ENCODE measurements at regions not wholly inside any gene's neighbourhood (a gene's known extent, or its start where the extent isn't known, plus 50 kb on each side); places are given as distances from the start of the nearest gene placed in this dataset.

GRCh38 chr12:94733727-94734126, 83.4 kb upstream of the TMCC3 start:
- no peaks in the 10 kb centered on the region for H3K36me3 ChIP-seq
- no peak overlapping the region for H3K27ac ChIP-seq (replicated peaks in 1 of 4)
- H3K9me3 ChIP-seq, result no peaks in the 10 kb centered on the region
- intact Hi-C loops (cut with DNase I), result no loop called here
- no peaks in the 10 kb centered on the region for H3K27me3 ChIP-seq
- WGBS, result 96% methylated on average over 9 of the region's 9 CpGs
- DNase-seq (ENCODE audit: extremely low spot score), result no peak
- TF ChIP-seq POLR2A (IDR thresholded peaks at IDR 0.05; ENCODE audit: low read depth) (no peak), POLR2AphosphoS5 (IDR thresholded peaks at IDR 0.05) (no peak), EP300 (IDR thresholded peaks at IDR 0.05) (no peak)
- TF ChIP-seq, protein P1, sequence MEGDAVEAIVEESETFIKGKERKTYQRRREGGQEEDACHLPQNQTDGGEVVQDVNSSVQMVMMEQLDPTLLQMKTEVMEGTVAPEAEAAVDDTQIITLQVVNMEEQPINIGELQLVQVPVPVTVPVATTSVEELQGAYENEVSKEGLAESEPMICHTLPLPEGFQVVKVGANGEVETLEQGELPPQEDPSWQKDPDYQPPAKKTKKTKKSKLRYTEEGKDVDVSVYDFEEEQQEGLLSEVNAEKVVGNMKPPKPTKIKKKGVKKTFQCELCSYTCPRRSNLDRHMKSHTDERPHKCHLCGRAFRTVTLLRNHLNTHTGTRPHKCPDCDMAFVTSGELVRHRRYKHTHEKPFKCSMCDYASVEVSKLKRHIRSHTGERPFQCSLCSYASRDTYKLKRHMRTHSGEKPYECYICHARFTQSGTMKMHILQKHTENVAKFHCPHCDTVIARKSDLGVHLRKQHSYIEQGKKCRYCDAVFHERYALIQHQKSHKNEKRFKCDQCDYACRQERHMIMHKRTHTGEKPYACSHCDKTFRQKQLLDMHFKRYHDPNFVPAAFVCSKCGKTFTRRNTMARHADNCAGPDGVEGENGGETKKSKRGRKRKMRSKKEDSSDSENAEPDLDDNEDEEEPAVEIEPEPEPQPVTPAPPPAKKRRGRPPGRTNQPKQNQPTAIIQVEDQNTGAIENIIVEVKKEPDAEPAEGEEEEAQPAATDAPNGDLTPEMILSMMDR (IDR thresholded peaks at IDR 0.05), result no peak
- no peak overlapping the region for H3K4me3 ChIP-seq
- peaks cover 0 to 3% (median 0%) of the 10 kb centered on the region in 4 donors for H3K4me1 ChIP-seq

- no peak for DNase-seq (ENCODE audit: extremely low spot score)
- TF ChIP-seq POLR2AphosphoS5 (IDR thresholded peaks at IDR 0.05), result no peak
- TF ChIP-seq, protein P1 (IDR thresholded peaks at IDR 0.05), result no peak
- no peak for TF ChIP-seq POLR2A (IDR thresholded peaks at IDR 0.05; ENCODE audit: low read depth)
- no peak for TF ChIP-seq EP300 (IDR thresholded peaks at IDR 0.05)
- WGBS, result 75% methylated on average over 13 of the region's 13 CpGs
- Histone ChIP-seq H3K4me3 (no peak overlapping the region), H3K4me1 (peaks cover 0 to 3% (median 0%) of the 10 kb centered on the region in 4 donors), H3K27ac (replicated peaks in 1 of 4) (no peak overlapping the region), H3K36me3 (no peaks in the 10 kb centered on the region), H3K27me3 (no peaks in the 10 kb centered on the region), H3K9me3 (no peaks in the 10 kb centered on the region)
- intact Hi-C loops (cut with DNase I), result no loop called here
Measured at GRCh38 chr12:94732367-94732990, 82.1 kb upstream of the TMCC3 start.

- Histone ChIP-seq H3K27me3 (no peaks in the 10 kb centered on the region), H3K27ac (replicated peaks in 1 of 4) (no peak overlapping the region), H3K9me3 (no peaks in the 10 kb centered on the region), H3K4me3 (no peak overlapping the region), H3K36me3 (no peaks in the 10 kb centered on the region), H3K4me1 (peaks cover 0 to 3% (median 0%) of the 10 kb centered on the region in 4 donors)
- no peak for DNase-seq (ENCODE audit: extremely low spot score)
- TF ChIP-seq, protein P1 (IDR thresholded peaks at IDR 0.05), result no peak
- TF ChIP-seq POLR2A (IDR thresholded peaks at IDR 0.05; ENCODE audit: low read depth) (no peak), POLR2AphosphoS5 (IDR thresholded peaks at IDR 0.05) (no peak), EP300 (IDR thresholded peaks at IDR 0.05) (no peak)
- 92% methylated on average over 10 of the region's 10 CpGs for WGBS
- intact Hi-C loops (cut with DNase I), result no loop called here
Measured at GRCh38 chr12:94731733-94732360, 81.5 kb upstream of the TMCC3 start.

- Histone ChIP-seq H3K4me1 (peaks cover 0 to 3% (median 0%) of the 10 kb centered on the region in 4 donors), H3K9me3 (no peaks in the 10 kb centered on the region), H3K4me3 (no peak overlapping the region), H3K27me3 (no peaks in the 10 kb centered on the region), H3K27ac (replicated peaks in 1 of 4) (no peak overlapping the region), H3K36me3 (no peaks in the 10 kb centered on the region)
- DNase-seq (ENCODE audit: extremely low spot score), result no peak
- intact Hi-C loops (cut with DNase I), result no loop called here
- TF ChIP-seq POLR2A (IDR thresholded peaks at IDR 0.05; ENCODE audit: low read depth), result no peak
- TF ChIP-seq EP300 (IDR thresholded peaks at IDR 0.05), result no peak
- no peak for TF ChIP-seq POLR2AphosphoS5 (IDR thresholded peaks at IDR 0.05)
- TF ChIP-seq, protein P1 (IDR thresholded peaks at IDR 0.05), result no peak
- 89% methylated on average over 4 of the region's 4 CpGs for WGBS
Measured at GRCh38 chr12:94730847-94731246, 80.5 kb upstream of the TMCC3 start.

Measured in esophagus muscularis mucosa (tissue), 4 donors.